Activated T-cell treated with anti-CD3 and anti-CD28 coated beads, Interleukin-2, amount 50 U/mL, for 24 hours (primary cell): ENCODE measurements at regions not wholly inside any gene's neighbourhood (a gene's known extent, or its start where the extent isn't known, plus 50 kb on each side); places are given as distances from the start of the nearest gene placed in this dataset.
"Not testable (repeated sequence)": the region's sequence is repeated elsewhere in the genome, so short reads cannot be mapped to it uniquely, and the experiment has no call there.

Experiments used
- DNase-seq: peaks from one replicate; pipeline ENCODE4 v3.0.0-alpha.2; 2020
- H3K27ac Mint-ChIP-seq: 2 replicates; pipeline ENCODE4 v1.8.0; 2020; ENCODE audit warnings: mild to moderate bottlenecking, mixed read lengths
- H3K27me3 Mint-ChIP-seq: 2 replicates; pipeline ENCODE4 v1.8.0; 2020; ENCODE audit warnings: mixed read lengths
- H3K36me3 Mint-ChIP-seq: 2 replicates; pipeline ENCODE4 v1.8.0; 2020; ENCODE audit warnings: low read depth, mixed read lengths
- H3K4me1 Mint-ChIP-seq: 2 replicates; pipeline ENCODE4 v1.8.0; 2020; ENCODE audit warnings: low read depth, mixed read lengths
- H3K4me3 Mint-ChIP-seq: 2 replicates; pipeline ENCODE4 v1.8.0; 2020; ENCODE audit warnings: mild to moderate bottlenecking, moderate library complexity, mixed read lengths
- H3K9me3 Mint-ChIP-seq: 2 replicates; pipeline ENCODE4 v1.8.0; 2020; ENCODE audit warnings: mixed read lengths

GRCh38 chr12:34226044-34226443 lies 203.7 kb downstream of the ALG10 start:
- not testable (repeated sequence) for H3K36me3 Mint-ChIP-seq, H3K4me1 Mint-ChIP-seq, H3K27ac Mint-ChIP-seq, DNase-seq, H3K4me3 Mint-ChIP-seq
- Mint-ChIP-seq H3K27me3 (peaks cover 19% of the 10 kb centered on the region), H3K9me3 (peaks cover 11% of the 10 kb centered on the region)

GRCh38 chr12:34228046-34228445 lies 205.8 kb downstream of the ALG10 start:
- not testable (repeated sequence) for H3K36me3 Mint-ChIP-seq, DNase-seq, H3K4me3 Mint-ChIP-seq, H3K4me1 Mint-ChIP-seq, H3K27ac Mint-ChIP-seq
- Mint-ChIP-seq H3K27me3 (peaks cover 22% of the 10 kb centered on the region), H3K9me3 (peaks cover 11% of the 10 kb centered on the region)

GRCh38 chr12:34229033-34229432 lies 206.7 kb downstream of the ALG10 start:
- H3K27ac Mint-ChIP-seq, H3K36me3 Mint-ChIP-seq, DNase-seq, H3K4me3 Mint-ChIP-seq, H3K4me1 Mint-ChIP-seq: not testable (repeated sequence)
- H3K27me3 Mint-ChIP-seq: peaks cover 22% of the 10 kb centered on the region
- peaks cover 11% of the 10 kb centered on the region for H3K9me3 Mint-ChIP-seq

- Mint-ChIP-seq H3K27ac (no peak overlapping the region), H3K4me3 (no peak overlapping the region), H3K9me3 (no peaks in the 10 kb centered on the region), H3K27me3 (peaks cover 14% of the 10 kb centered on the region), H3K4me1 (no peaks in the 10 kb centered on the region), H3K36me3 (no peaks in the 10 kb centered on the region)
- no peak for DNase-seq
These were observed 211.3 kb downstream of the ALG10 start for GRCh38 chr12:34233618-34234017.

GRCh38 chr12:34236073-34236472 lies 213.8 kb downstream of the ALG10 start:
- Mint-ChIP-seq H3K27me3 (peaks cover 3% of the 10 kb centered on the region), H3K4me3 (no peak overlapping the region), H3K27ac (no peak overlapping the region), H3K4me1 (no peaks in the 10 kb centered on the region), H3K36me3 (no peaks in the 10 kb centered on the region), H3K9me3 (no peaks in the 10 kb centered on the region)
- no peak for DNase-seq

- Mint-ChIP-seq H3K27ac (no peak overlapping the region), H3K36me3 (no peaks in the 10 kb centered on the region), H3K9me3 (no peaks in the 10 kb centered on the region), H3K4me1 (no peaks in the 10 kb centered on the region), H3K27me3 (no peaks in the 10 kb centered on the region), H3K4me3 (no peak overlapping the region)
- no peak for DNase-seq
These were observed 222.3 kb downstream of the ALG10 start for GRCh38 chr12:34244608-34245007.

- H3K4me1 Mint-ChIP-seq: no peaks in the 10 kb centered on the region
- no peaks in the 10 kb centered on the region for H3K36me3 Mint-ChIP-seq
- no peak for DNase-seq
- H3K9me3 Mint-ChIP-seq: no peaks in the 10 kb centered on the region
- H3K27me3 Mint-ChIP-seq: no peaks in the 10 kb centered on the region
- H3K27ac Mint-ChIP-seq: no peak overlapping the region
- H3K4me3 Mint-ChIP-seq: no peak overlapping the region
These were observed 227.0 kb downstream of the ALG10 start for GRCh38 chr12:34249271-34249670.

- not testable (repeated sequence) for H3K27ac Mint-ChIP-seq, H3K9me3 Mint-ChIP-seq, H3K36me3 Mint-ChIP-seq, DNase-seq, H3K4me1 Mint-ChIP-seq, H3K4me3 Mint-ChIP-seq, H3K27me3 Mint-ChIP-seq
These were observed 229.6 kb downstream of the ALG10 start for GRCh38 chr12:34251879-34252278.

- Mint-ChIP-seq H3K27me3 (no peaks in the 10 kb centered on the region), H3K4me3 (no peak overlapping the region), H3K27ac (no peak overlapping the region), H3K36me3 (no peaks in the 10 kb centered on the region), H3K4me1 (no peaks in the 10 kb centered on the region), H3K9me3 (no peaks in the 10 kb centered on the region)
- no peak for DNase-seq
These were observed 231.4 kb downstream of the ALG10 start for GRCh38 chr12:34253674-34254073.

- Mint-ChIP-seq H3K27me3 (no peaks in the 10 kb centered on the region), H3K36me3 (no peaks in the 10 kb centered on the region), H3K4me3 (no peak overlapping the region), H3K27ac (no peak overlapping the region), H3K9me3 (no peaks in the 10 kb centered on the region), H3K4me1 (no peaks in the 10 kb centered on the region)
- DNase-seq: no peak
These were observed 234.8 kb downstream of the ALG10 start for GRCh38 chr12:34257093-34257492.

GRCh38 chr12:34262140-34262539 lies 239.8 kb downstream of the ALG10 start:
- not testable (repeated sequence) for DNase-seq, H3K4me3 Mint-ChIP-seq, H3K36me3 Mint-ChIP-seq, H3K9me3 Mint-ChIP-seq, H3K4me1 Mint-ChIP-seq, H3K27ac Mint-ChIP-seq, H3K27me3 Mint-ChIP-seq

GRCh38 chr12:34264110-34264509 lies 241.8 kb downstream of the ALG10 start:
- no peak for DNase-seq
- no peaks in the 10 kb centered on the region for H3K9me3 Mint-ChIP-seq
- H3K27ac Mint-ChIP-seq: no peak overlapping the region
- H3K36me3 Mint-ChIP-seq: no peaks in the 10 kb centered on the region
- no peaks in the 10 kb centered on the region for H3K4me1 Mint-ChIP-seq
- peaks cover 3% of the 10 kb centered on the region for H3K27me3 Mint-ChIP-seq
- H3K4me3 Mint-ChIP-seq: no peak overlapping the region

- H3K27me3 Mint-ChIP-seq, H3K27ac Mint-ChIP-seq, H3K9me3 Mint-ChIP-seq, H3K4me1 Mint-ChIP-seq, H3K4me3 Mint-ChIP-seq, DNase-seq, H3K36me3 Mint-ChIP-seq: not testable (repeated sequence)
These were observed 251.4 kb downstream of the ALG10 start for GRCh38 chr12:34273703-34274102.

GRCh38 chr12:34275129-34275528 lies 252.8 kb downstream of the ALG10 start:
- no peak for DNase-seq
- H3K9me3 Mint-ChIP-seq: no peaks in the 10 kb centered on the region
- H3K27me3 Mint-ChIP-seq: no peaks in the 10 kb centered on the region
- H3K4me3 Mint-ChIP-seq: no peak overlapping the region
- no peaks in the 10 kb centered on the region for H3K36me3 Mint-ChIP-seq
- no peak overlapping the region for H3K27ac Mint-ChIP-seq
- H3K4me1 Mint-ChIP-seq: no peaks in the 10 kb centered on the region

- Mint-ChIP-seq H3K27me3 (no peaks in the 10 kb centered on the region), H3K9me3 (peaks cover 37% of the 10 kb centered on the region)
These were observed 264.2 kb downstream of the ALG10 start for GRCh38 chr12:34286483-34286882.

GRCh38 chr12:34286934-34287333 lies 264.6 kb downstream of the ALG10 start:
- H3K27ac Mint-ChIP-seq: no peak overlapping the region
- no peak overlapping the region for H3K4me3 Mint-ChIP-seq
- peak; percentile 3 for DNase-seq
- no peaks in the 10 kb centered on the region for H3K27me3 Mint-ChIP-seq
- H3K9me3 Mint-ChIP-seq: peaks cover 38% of the 10 kb centered on the region
- peaks cover 4% of the 10 kb centered on the region for H3K36me3 Mint-ChIP-seq
- H3K4me1 Mint-ChIP-seq: no peaks in the 10 kb centered on the region

More at GRCh38 chr12:34286483-34286882, 264.2 kb downstream of the ALG10 start:
- Mint-ChIP-seq H3K36me3 (peaks cover 4% of the 10 kb centered on the region), H3K27ac (no peak overlapping the region), H3K4me3 (no peak overlapping the region), H3K4me1 (no peaks in the 10 kb centered on the region)
- no peak for DNase-seq
